Sigmoid colon (tissue), 6 donors: ENCODE measurements at regions not wholly inside any gene's neighbourhood (a gene's known extent, or its start where the extent isn't known, plus 50 kb on each side); places are given as distances from the start of the nearest gene placed in this dataset.

Experiments used
- DNase-seq: peaks from one replicate; pipeline ENCODE4 v3.0.0-alpha.2; 2019
- H3K27ac ChIP-seq, 4 donors: fragments of 200-600 bp; sonication (generic); one replicate each; pipeline ENCODE4 v1.5.1; 2016 to 2019; ENCODE audit warnings: mild to moderate bottlenecking in 1 of 4
- H3K27me3 ChIP-seq, 3 donors: fragments of 200-600 bp; sonication (generic); one replicate each; pipeline ENCODE4 v1.5.1; 2019; ENCODE audit warnings: mild to moderate bottlenecking in 1 of 3
- H3K36me3 ChIP-seq, 4 donors: fragments of 200-600 bp; sonication (generic); one replicate each; pipeline ENCODE4 v1.5.1; 2016 to 2019
- H3K4me1 ChIP-seq, 4 donors: fragments of 200-600 bp; sonication (generic); one replicate each; pipeline ENCODE4 v1.5.1; 2017 to 2019
- H3K4me3 ChIP-seq, 4 donors: fragments of 200-600 bp; sonication (generic); one replicate each; pipeline ENCODE4 v1.5.1; 2017 to 2019; ENCODE audit warnings: mild to moderate bottlenecking in 2 of 4, moderate library complexity in 1 of 4
- H3K9me3 ChIP-seq, 4 donors: fragments of 200-600 bp in 3 of 4; sonication (generic) in 3 of 4; one replicate each; pipeline versions ENCODE4 v1.5.1 to v1.6.1; 2013 to 2019
- EP300 ChIP-seq, 4 donors: sonication (generic); formaldehyde crosslinking; IDR thresholded peaks; one replicate each; pipeline ENCODE4 v1.6.1; 2017; ENCODE audit warnings: antibody characterized with exemption in 4 of 4
- POLR2A ChIP-seq, 2 donors: fragments of 450-650 bp; IDR thresholded peaks; one replicate each; pipeline ENCODE4 v1.6.1; 2016; ENCODE audit warnings: antibody characterized with exemption in 2 of 2, mild to moderate bottlenecking in 2 of 2, moderate library complexity in 2 of 2
- POLR2AphosphoS5 ChIP-seq, 4 donors: sonication (generic); formaldehyde crosslinking; IDR thresholded peaks; one replicate each; pipeline ENCODE4 v1.6.1; 2017; ENCODE audit warnings: antibody characterized with exemption in 4 of 4
- WGBS, 2 donors: extraction: QIAGEN DNeasy Blood & Tissue Kit; methylation state at CpG; one replicate each; pipeline ENCODE4 v1.1.7; 2013; 5-methylcytosine and 5-hydroxymethylcytosine counted together
- intact Hi-C: fragments of 100-400 bp; cut with DNase I; formaldehyde crosslinking; loops from one replicate; pipeline ENCODE4 v1.15.1; 2023
- TF ChIP-seq, protein P1 (sequence below), 4 experiments: fragments of 450-650 bp in 3 of 4; fragments of 200-600 bp in 1 of 4; IDR thresholded peaks; one replicate each; pipeline ENCODE4 v1.5.1; 2016 to 2019; ENCODE audit warnings: antibody characterized with exemption in 4 of 4, mild to moderate bottlenecking in 3 of 4, moderate library complexity in 2 of 4
- donor health status: healthy with polysubstance abuse.
- donor health status: healthy.

- intact Hi-C loops = no loop called here
- TF ChIP-seq EP300 (IDR thresholded peaks at IDR 0.05) = no peak
- TF ChIP-seq, protein P1, sequence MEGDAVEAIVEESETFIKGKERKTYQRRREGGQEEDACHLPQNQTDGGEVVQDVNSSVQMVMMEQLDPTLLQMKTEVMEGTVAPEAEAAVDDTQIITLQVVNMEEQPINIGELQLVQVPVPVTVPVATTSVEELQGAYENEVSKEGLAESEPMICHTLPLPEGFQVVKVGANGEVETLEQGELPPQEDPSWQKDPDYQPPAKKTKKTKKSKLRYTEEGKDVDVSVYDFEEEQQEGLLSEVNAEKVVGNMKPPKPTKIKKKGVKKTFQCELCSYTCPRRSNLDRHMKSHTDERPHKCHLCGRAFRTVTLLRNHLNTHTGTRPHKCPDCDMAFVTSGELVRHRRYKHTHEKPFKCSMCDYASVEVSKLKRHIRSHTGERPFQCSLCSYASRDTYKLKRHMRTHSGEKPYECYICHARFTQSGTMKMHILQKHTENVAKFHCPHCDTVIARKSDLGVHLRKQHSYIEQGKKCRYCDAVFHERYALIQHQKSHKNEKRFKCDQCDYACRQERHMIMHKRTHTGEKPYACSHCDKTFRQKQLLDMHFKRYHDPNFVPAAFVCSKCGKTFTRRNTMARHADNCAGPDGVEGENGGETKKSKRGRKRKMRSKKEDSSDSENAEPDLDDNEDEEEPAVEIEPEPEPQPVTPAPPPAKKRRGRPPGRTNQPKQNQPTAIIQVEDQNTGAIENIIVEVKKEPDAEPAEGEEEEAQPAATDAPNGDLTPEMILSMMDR (IDR thresholded peaks at IDR 0.05) = no peak
- no peak for TF ChIP-seq POLR2A (IDR thresholded peaks at IDR 0.05)
- no peak for TF ChIP-seq POLR2AphosphoS5 (IDR thresholded peaks at IDR 0.05)
- Histone ChIP-seq H3K4me3 (no peak overlapping the region), H3K27ac (no peak overlapping the region), H3K27me3 (no peaks in the 10 kb centered on the region), H3K9me3 (no peaks in the 10 kb centered on the region), H3K4me1 (no peaks in the 10 kb centered on the region), H3K36me3 (no peaks in the 10 kb centered on the region)
- no peak for DNase-seq
- whole genome bisulfite sequencing, 2 donors = 76 to 79% methylated on average over 1 of the region's 1 CpG
Measured at GRCh38 chr3:116977441-116977840, 267.9 kb downstream of the TUSC7 start.

DNA sequence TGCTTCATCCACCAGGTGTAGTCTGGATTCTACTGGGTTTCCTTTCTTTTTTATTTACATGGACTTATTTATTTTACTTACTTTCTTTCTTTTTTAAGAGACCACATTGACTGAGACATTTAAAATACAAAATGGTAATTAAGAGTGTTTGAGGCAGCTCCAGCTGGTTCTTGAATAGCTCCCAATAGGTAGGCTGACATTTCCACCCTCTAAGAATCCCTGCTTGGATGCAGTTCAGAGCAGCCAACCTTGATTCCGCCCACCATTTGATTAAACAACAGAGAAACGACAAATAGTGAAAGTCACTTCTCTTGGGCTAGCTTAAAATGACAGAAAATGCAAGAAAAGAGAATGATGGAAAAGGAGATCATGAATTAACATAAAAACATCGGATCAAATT, 270.5 kb downstream of the TUSC7 start:
- intact Hi-C loops = no loop called here
- H3K36me3 ChIP-seq = no peaks in the 10 kb centered on the region
- no peaks in the 10 kb centered on the region for H3K27me3 ChIP-seq
- TF ChIP-seq POLR2AphosphoS5 (IDR thresholded peaks at IDR 0.05) (no peak), POLR2A (IDR thresholded peaks at IDR 0.05) (no peak), EP300 (IDR thresholded peaks at IDR 0.05) (no peak)
- TF ChIP-seq, protein P1 (IDR thresholded peaks at IDR 0.05) = no peak
- H3K4me1 ChIP-seq = no peaks in the 10 kb centered on the region
- no peaks in the 10 kb centered on the region for H3K9me3 ChIP-seq
- H3K4me3 ChIP-seq = no peak overlapping the region
- WGBS, 2 donors = 68% methylated on average over 3 of the region's 3 CpGs
- DNase-seq = no peak
- no peak overlapping the region for H3K27ac ChIP-seq

DNA sequence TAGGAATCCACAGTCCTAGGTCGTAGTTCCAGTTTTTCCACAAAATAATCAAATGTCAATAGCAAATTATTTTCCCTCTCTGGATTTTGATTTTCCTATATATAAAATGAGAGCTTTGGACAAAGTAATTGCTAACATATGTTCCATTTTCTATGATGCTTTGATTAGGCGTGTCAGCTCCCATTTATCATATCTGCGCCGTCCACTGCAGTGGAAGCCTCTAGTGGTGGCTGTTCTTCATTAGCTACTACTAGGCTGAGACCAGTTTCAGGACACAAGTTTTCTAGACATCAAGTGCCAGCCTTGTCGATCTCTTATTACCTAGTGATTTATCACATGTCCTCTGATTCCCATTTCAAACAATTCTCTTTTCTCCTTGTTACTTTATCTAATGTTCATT, 271.5 kb downstream of the TUSC7 start:
- 82 to 88% methylated on average over 5 of the region's 5 CpGs for WGBS, 2 donors

GRCh38 chr3:116984301-116984700, 274.7 kb downstream of the TUSC7 start:
- Histone ChIP-seq H3K27ac (no peak overlapping the region), H3K4me1 (no peaks in the 10 kb centered on the region), H3K4me3 (no peak overlapping the region), H3K27me3 (no peaks in the 10 kb centered on the region), H3K9me3 (no peaks in the 10 kb centered on the region), H3K36me3 (no peaks in the 10 kb centered on the region)
- intact Hi-C loops = no loop called here
- DNase-seq = no peak
- TF ChIP-seq POLR2AphosphoS5 (IDR thresholded peaks at IDR 0.05) (no peak), EP300 (IDR thresholded peaks at IDR 0.05) (no peak), POLR2A (IDR thresholded peaks at IDR 0.05) (no peak)
- TF ChIP-seq, protein P1 (IDR thresholded peaks at IDR 0.05) = no peak

More for the DNA sequence above, 271.5 kb downstream of the TUSC7 start:
- intact Hi-C loops = no loop called here
- DNase-seq = no peak
- TF ChIP-seq, protein P1 (IDR thresholded peaks at IDR 0.05) = no peak
- TF ChIP-seq EP300 (IDR thresholded peaks at IDR 0.05) (no peak), POLR2AphosphoS5 (IDR thresholded peaks at IDR 0.05) (no peak), POLR2A (IDR thresholded peaks at IDR 0.05) (no peak)
- Histone ChIP-seq H3K9me3 (no peaks in the 10 kb centered on the region), H3K4me1 (no peaks in the 10 kb centered on the region), H3K36me3 (no peaks in the 10 kb centered on the region), H3K27me3 (no peaks in the 10 kb centered on the region), H3K4me3 (no peak overlapping the region), H3K27ac (no peak overlapping the region)

DNA sequence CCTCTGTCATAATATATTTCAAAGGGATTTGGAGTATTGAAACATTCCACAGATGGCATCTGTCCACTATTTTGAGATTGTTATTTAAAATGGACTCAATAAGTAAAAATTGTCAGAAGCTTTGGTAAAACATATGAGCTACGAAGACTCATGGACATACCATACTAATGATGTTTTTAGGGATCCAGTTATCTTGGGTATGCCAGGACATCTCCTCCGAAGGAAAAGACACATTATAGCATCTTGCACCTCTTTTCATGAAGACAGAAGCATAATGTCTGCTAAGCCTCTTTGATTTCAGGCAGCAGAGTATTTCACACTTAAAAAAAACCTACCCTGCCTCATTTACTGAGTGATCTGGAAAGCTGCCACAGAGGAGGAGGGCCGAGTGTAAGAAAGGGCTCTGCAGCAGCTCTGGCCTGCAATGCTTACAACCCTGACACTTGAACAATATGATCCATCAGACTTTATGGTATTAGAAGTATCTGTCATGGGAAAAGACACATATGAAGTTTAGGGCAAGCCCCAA, 284.8 kb downstream of the TUSC7 start:
- WGBS, 2 donors = 77 to 84% methylated on average over 3 of the region's 3 CpGs
- TF ChIP-seq POLR2AphosphoS5 (IDR thresholded peaks at IDR 0.05) (no peak), POLR2A (IDR thresholded peaks at IDR 0.05) (no peak), EP300 (IDR thresholded peaks at IDR 0.05) (no peak)
- TF ChIP-seq, protein P1 (IDR thresholded peaks at IDR 0.05) = no peak
- H3K36me3 ChIP-seq = no peaks in the 10 kb centered on the region
- intact Hi-C loops = no loop called here
- no peak overlapping the region for H3K27ac ChIP-seq
- H3K9me3 ChIP-seq = no peaks in the 10 kb centered on the region
- H3K27me3 ChIP-seq = no peaks in the 10 kb centered on the region
- no peak overlapping the region for H3K4me3 ChIP-seq
- no peak for DNase-seq
- peaks cover 0 to 30% (median 15%) of the 10 kb centered on the region in 4 donors for H3K4me1 ChIP-seq
